GM12801 (cell line): ENCODE measurements at regions not wholly inside any gene's neighbourhood (a gene's known extent, or its start where the extent isn't known, plus 50 kb on each side); places are given as distances from the start of the nearest gene placed in this dataset.

ENCODE experiments used
- CTCF ChIP-seq: IDR thresholded peaks from one replicate; pipeline ENCODE4 v1.5.1; 2011; ENCODE audit warnings: control low read depth; ENCODE audit not compliant: insufficient read length; ENCODE audit errors: extremely low read depth

GRCh38 chr2:37826611-37827010 lies 98.5 kb upstream of the RMDN2 start:
- no peak for TF ChIP-seq CTCF

- TF ChIP-seq CTCF = no peak
Measured at GRCh38 chr2:37827455-37827854, 97.6 kb upstream of the RMDN2 start.

DNA sequence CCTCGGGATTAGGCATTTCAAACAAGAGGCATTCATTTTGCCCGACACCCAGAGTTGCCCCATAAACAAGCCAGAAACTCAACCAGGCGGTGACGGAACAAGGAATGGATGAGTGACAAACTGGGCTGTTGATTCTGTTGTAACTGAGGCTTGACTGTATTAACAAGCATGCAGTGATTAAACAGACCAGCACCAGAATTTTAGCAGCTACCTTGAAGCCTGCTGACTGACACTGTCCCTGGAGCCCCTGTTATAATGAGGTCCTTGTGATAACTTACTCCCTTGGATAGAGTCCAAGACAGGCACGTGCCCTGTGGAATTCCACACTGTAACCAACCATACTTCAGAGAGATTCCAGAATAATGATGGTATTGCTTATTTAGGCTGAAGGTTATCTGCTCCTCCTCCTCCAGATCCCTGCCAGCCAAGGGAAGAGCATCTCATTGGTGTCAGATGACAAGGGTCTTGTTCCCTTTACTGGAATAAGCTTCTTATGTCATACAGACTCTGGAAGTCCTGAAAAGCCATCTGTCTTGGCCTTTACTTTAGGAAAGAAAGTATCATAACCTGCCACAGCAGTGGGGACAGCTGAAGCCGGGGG lies 97.1 kb upstream of the RMDN2 start:
- TF ChIP-seq CTCF = no peak

DNA sequence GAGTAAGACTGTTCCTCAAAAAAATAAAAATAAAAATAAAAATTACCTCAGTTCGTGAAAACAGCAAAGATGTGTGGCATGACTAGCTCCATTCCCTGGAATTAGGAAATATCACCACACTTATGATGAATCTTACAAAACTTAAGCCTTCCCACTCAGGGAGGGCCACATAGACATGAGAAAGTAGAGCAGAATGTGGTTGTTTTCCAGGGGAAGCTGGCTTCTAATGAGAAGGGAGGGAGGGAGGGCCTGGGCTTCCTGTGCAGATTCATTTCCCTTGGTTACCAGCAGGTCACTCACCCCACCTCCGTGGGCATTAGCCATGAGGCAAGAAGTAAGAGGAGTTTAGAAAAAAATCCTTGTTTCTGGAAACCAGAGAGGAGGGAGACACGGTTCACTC lies 95.9 kb upstream of the RMDN2 start:
- TF ChIP-seq CTCF = no peak

DNA sequence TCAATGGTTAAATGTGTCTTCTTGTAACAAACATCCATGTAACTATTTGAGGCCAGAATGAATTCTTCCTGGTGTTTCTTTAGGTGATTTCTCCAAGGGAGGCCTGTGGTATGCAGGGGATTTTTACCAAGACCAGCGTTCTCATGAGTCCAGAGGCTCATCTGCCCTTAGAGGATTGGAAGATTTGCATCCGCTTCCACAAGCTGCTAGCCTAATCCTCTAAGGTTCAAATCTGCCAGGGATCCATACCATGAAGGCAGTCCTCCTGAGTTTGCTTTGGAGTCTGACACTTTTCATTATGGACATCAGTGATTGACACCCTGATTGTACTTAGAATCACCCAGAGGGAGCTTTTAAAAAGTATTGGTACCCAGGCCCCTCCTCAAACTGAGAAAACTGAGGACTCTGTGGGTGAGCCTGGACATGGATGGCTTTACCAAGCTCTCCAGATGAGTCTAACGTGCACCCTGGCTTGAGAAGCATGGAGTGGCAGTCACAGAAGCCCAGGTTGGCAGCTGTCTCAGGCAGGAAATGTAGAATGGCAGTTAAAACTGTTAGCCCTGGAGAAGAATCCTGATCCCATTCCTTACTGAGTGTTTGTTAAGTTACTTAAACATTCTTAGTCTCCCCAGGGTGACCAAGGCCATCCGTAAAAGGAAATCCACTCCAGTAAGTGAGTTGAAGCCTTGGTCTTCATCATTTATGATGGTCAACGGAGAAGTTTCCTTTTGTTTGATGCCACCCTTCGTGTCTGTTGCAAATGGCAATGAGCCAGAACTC lies 95.3 kb upstream of the RMDN2 start:
- TF ChIP-seq CTCF = no peak

DNA sequence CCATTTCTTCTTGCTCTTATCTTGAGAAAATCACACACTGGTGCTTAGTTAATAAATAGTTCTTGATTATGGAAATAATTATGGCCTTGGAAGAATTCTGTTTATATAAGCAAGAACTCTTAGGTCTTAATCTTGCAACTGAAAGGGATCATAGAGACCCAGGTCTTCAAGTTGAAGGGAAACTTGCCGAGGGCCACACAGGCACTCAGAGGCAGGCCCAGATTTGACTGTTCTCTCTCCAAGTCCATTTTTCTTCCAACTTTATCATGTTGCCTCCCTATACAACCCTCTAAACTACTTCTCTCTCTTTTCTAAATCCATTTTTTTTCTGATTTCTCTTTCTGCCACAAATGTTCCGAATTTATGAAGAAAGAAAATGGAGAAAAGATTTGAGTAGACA lies 94.5 kb upstream of the RMDN2 start:
- no peak for TF ChIP-seq CTCF

DNA sequence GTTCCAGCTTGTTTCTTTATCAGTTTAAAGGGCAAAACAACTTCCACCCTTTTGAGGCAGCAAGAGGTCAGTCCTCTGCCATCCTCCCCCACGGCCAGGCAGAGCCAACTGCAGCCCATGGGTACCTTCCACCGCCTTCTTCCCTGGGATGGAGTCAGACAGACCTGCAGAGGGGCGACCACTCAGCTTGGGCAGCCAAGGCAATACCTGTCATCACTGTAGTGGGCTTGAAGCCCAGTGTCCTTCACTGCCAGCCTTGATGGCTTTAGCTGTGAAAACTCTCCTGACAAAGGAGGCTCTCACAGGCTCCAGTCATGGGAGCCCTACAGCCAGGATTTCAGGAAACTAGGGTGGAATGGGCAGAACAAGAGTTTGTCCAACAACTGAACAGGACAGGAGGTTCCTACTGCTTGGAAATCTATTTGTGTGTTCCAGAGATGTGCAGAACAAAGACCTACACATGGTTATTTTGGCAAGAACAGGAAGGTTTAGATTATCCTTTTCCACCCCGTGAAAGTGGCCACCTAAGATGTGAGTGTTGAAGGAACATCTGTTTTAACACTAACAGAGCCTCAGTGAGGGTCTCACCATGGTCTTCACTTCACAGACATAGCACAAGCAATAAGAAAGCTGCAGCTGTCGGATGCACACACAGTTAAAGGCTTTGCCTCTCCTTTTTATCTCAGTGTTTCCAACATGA lies 93.9 kb upstream of the RMDN2 start:
- TF ChIP-seq CTCF = no peak
